Effector CD4-positive, alpha-beta T cell (primary cell): ENCODE measurements at regions not wholly inside any gene's neighbourhood (a gene's known extent, or its start where the extent isn't known, plus 50 kb on each side); places are given as distances from the start of the nearest gene placed in this dataset.

Experiments used
- DNase-seq: peaks from one replicate; pipeline ENCODE4 v3.0.0-alpha.2; 2020

DNA sequence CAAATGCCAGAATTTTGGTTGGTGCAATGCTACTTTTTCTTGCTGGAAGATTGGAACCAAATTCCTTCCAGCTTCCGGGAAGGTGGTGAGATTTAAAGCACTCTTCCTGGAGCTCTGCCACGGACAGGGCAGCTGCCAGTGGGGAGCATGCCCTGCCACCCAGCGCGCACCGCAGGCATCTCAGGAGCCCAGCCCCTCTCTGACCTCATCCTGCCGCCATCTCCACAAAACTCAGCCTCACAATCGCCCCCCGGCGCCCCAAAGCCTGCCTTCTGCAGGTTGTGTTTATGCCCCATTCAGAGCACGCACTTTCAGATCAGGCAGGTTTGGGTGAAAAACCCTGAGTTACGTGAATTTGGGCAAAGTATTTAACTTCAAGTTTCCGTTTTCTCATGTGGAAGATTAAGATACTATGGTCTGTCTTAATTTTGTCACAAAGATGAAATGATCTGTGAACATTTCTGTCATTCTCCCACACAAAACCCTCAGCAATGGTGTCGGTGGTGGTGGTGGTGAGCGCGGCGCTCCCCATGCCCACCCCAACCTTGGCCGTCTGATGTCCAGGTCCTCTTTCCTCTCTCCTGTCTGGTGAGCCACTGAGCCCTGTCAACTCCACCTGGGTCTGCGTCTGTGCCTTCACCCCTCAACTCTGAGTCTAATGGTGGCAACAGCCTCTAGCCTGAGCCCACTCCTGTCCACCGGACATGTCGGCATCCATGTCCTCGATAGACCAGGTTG is 282.8 kb upstream of the SALL3 start:
- DNase-seq = no peak

DNA sequence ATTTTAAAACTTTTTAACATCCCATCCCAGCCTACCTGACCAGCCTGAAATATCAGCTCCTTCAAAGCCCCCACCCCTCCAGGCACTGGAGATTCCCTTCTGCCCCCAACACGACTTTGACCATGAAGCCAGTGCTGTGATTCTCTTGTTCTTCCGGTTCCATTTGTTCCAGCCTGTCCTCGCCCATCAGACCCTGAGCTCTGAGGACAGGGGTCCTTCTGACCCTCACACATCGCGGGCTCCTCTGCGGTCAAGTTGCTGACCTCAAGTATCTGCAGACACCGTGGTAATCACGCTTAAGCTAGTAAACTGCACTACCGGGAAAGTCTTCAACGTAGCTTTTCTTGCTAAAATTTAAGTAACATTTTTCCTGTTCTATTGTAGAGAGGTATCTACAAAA is 282.2 kb upstream of the SALL3 start:
- no peak for DNase-seq

DNA sequence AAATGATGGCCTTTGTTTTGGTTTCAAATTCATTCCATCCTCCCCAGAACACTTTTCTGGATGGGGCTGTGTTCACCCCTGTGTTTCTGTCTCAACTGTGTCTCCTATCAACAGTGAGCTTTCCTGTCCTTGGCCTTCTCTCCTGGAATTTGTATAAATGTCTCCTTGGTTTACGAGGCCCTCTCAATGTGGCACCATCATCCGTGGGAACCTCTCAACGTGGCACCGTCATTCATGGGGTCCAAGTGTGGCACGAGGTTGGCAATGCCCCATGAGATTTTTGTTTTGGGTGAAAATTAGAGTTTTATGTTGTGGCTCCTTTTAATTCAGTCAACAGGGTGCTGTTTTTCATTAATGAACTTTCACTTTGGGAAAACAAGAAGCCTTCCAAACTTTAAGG is 280.7 kb upstream of the SALL3 start:
- no peak for DNase-seq

DNA sequence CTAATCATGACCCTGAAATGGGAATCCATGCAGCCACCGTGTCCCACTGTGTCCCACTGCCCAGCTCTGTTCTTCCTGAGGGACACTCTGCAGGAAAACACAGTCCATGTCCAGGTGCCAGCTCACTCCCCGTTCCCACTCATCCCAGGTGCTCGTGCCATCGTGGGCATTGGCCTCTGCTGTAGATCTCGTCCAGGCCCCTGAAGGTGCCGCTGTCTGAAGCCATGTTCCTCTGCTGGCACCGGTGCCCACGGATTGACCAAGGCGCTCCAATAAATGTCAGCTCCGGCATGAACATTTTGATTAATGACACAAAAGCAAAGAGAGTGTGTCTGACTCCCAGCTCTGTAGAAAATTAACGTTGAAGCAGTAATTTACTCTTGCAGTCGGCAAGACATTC is 280.1 kb upstream of the SALL3 start:
- DNase-seq = no peak

DNA sequence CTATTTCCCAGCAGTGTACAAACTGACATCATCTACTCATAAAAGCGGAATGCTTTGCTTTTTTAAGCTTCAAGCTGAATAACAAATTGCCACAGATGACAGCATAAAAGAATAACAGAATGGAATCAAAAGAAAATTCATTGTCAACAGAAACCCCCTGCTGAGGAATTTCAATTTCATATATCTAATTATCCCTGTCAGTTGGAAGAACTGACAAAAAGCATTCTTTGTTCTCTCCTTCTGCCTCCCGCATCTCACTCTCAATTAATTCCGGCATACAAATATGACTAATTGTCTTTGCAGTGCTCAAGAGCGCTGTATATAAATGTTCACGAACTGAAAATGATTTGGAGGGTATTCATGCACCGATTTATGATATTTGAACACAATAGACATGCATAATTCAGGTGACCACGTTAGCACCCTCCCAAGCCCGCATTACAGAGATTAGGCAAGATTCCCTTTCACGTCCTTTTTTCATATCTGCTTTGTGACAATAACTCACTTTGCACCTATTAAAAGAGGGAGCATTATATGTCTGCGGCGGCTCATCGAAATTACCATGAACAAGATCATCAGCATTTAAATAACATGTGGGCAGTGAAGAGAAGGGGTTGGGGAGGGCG is 277.7 kb upstream of the SALL3 start:
- DNase-seq = no peak

DNA sequence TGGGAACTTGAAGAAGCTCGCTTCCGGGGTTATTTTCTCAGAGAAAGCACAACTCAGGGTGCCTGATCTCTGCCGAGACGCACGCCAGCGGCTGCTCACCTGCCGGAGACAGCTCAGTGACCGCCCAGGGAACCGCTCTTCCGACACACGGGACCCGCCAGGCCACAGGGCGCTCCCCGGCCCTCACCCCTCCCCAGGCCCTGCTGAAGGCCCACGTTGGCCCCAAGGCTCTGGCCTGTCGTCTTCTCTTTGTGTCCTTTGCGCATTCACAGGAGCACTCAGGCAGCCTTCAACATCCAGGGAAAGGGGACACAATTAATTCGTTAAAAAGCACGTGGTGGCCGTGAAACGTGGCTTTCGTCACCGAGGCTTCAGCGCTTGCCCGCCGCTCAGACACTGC is 276.3 kb upstream of the SALL3 start:
- no peak for DNase-seq

DNA sequence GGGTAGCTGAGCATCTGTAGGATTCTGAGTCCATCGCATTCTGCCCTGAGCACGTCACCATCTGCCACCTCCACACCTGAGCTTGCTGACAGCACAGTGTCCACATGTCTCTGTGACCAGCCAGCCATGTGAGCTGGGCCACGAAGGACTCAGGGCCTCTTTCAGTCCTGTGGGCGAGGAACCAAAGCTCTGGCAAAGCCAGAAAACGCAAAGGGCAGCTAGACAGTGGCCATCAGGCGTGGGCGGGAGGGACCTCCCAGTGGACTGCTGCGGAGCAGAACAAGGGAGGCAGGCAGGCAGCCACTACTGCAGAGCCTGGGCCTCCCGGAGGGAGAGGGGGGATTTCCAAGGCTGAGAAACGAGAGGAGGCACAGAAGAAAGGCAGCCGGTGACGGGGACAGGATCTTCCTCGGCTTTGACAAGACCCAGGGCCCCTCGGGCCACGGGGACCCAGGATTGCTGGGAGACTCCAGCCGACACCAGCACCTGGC is 274.6 kb upstream of the SALL3 start:
- no peak for DNase-seq

DNA sequence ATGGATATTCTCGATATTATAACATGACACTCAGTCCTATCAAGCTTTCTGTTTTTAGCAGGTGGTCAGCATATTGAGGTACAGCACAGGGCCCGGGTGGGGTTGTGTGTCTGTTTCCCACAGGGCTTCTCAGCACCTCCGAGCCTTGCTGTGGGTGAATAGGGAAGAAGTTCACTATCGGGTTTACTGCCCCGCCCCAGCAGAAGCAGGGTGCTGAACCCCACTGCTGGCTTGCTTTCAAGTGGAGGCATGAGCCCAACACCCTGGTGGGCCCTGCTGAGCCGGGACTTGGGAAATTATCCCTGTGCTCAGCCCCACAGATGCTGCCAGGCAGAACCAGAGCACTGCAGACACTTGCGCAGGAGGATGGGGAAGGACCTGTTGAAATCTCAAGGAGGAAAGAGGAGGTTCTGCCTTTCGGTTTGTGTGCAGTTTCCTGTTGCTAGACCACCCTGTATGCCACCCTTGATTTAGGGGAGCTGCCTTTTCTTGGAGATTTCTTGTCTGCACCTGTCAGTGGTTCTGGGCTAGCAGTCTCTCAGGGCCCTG is 270.3 kb upstream of the SALL3 start:
- DNase-seq = no peak

DNA sequence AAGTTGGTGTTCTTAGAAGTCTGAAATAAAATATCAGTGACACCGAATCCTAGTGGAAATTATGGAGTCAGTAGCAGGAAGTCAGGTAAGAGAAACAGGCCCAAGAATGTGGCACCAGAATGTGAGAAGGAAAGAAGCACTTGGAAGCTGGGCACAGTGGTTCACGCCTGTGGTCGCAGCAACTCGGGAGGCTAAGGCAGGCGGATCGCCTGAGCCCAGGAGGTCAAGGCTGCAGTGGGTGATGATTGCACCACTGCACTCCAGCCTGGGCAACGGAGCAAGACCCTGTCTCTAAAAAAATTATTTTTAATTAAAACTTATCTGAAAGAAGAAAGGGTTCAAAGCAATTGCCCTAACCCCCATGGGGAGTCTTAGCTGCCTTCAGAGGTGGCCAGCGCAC is 268.3 kb upstream of the SALL3 start:
- no peak for DNase-seq

DNA sequence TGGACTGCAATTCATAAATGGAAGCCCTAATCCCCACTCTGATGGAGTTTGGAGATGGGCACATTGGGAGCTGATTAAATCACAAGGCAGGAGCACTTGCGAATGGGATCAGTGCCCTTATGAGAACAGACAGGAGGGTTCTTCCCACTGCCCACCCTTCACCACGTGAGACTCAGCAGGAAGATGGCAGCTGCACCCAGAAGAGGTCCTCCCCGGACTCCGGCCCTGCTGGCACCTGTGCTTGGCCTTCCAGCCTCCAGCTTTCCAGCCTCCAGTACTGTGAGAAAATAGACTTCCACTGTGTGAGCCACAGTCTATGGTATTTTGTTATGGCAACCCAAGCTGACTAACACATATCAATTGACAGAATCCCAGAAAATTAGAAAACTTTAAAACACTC is 267.6 kb upstream of the SALL3 start:
- DNase-seq = no peak

DNA sequence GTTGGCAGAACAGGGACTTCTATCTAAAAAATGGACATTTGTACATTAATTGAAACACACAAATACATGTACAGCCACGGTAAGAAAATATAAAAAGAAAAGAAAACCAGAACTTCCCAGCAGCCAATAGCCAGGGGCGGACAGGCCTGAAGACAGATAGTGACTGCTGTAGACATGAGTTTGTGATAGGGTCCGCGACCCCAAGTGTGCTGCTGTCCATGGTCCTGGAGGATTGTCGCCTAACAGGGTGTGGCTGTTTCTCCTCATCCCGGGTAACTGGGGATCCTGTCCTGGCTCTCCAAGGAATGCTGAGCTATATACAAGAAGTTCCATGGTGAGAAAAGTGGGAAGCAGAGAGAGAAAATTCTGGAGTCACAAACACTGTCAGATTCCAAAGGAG is 266.5 kb upstream of the SALL3 start:
- no peak for DNase-seq

DNA sequence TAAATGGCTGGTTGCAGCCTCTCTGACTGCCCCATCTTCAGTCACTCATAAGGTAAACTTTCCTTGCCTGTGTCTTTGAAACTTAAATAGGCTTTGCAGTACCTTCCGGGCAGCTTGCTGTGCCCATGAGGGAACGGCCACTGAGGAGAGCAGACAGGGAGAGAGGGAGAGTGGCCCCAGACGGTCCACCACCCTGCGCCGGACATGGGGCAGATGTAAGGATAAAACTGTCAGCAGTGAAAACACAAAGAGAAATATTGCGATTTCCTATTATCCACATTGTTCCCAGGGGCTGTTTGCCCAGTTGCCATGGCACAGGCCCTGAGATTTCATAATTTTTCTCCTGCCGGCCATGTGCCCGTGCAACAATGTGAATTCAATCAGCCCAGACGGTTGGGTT is 265.9 kb upstream of the SALL3 start:
- DNase-seq = no peak

DNA sequence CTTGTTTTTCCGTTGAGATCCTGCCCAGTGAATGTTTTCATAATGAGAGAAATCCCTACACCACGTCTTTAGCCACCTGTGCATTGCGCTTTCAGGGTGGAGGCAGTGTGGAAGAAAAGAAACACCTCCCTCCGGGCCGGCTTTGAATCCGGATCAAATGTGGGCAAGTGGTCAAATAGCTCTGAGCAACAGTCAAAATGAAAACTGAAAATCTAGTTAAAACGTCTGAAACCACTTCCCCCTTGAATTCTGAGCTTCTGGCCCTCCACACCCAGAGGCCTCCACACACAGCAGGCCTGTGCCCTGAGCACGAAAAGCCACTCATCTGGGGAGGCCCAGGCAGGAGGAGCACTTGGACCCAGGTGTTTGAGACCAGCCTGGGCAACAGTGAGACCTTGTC is 263.6 kb upstream of the SALL3 start:
- DNase-seq = no peak

DNA sequence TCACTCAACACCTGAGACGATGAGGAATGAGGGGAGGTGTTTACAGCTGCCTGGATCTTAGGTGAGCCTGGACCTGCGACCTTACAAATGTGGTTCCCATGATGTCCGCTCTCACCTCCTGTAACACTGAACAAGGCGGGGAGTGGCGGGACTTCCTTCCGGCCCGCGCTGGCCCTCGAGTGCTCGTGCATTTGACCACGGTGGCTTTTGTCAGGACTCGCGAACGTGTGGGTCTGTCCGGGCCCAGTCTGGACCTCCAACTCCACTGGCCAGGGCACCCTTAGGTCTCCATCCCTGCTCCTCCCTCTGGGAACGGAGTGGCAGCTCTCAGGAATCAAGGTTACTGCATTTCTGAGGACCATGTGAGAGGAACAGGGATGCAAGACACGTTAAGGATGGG is 263.0 kb upstream of the SALL3 start:
- DNase-seq = no peak

DNA sequence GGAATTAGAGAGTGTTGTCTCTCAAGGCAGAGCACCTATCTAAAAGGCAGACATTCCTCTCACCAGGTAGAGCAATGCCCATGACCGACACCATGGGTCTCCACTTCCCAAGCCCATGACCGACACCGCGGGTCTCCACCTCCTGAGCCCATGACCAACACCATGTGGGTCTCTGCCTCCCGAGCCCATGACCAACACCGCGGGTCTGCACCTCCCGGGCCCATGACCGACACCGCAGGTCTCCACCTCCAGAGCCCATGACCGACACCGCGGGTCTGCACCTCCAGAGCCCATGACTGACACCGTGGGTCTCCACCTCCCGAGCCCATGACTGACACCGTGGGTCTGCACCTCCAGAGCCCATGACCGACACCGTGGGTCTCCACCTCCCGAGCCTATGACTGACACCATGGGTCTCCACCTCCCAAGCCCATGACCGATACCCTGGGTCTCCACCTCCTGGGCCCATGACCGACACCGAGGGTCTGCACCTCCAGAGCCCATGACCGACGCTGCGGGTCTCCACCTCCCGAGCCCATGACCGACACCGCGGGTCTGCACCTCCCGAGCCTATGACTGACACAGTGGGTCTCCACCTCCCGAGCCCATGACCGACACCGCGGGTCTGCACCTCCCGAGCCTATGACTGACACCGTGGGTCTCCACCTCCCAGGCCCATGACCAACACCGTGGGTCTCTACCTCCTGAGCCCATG is 262.4 kb upstream of the SALL3 start:
- DNase-seq = no peak

DNA sequence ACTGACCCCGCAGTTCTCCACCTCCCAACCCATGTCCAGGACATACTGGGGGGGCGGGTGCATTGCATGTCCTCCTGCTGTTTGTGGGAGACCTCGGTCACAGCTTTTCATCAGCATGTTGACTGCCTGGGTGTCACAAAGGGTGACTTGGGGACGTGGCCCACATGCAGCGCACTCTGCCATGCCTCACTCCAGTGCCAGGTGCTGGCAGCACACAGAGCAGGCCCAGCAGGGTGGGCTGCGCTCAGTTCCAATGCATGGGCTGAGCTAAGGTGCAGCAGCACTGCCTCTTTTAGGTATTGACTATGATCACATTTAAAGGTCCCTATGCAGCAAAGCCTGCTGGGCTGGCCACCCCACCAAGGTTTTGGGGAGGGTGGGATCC is 261.9 kb upstream of the SALL3 start:
- no peak for DNase-seq

DNA sequence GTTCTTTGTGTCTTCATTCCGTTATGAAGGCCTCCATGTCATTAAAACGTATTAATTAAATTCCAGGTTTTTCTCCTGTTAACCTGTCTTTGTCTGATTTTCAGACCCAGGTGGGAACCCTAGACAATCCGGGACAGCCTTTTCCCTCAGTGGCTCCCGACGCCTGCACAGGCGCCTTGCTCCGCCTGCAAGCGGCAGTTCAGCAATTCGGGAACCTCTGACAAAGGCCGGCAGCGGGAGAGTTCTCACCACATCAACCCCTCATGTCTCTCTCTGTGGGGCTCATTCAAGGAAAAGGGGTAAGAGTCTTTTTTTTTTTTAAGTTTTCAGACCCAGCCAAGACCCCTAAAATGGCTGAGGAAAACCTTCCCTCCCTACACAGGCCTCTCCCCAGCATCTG is 259.8 kb upstream of the SALL3 start:
- DNase-seq = no peak

DNA sequence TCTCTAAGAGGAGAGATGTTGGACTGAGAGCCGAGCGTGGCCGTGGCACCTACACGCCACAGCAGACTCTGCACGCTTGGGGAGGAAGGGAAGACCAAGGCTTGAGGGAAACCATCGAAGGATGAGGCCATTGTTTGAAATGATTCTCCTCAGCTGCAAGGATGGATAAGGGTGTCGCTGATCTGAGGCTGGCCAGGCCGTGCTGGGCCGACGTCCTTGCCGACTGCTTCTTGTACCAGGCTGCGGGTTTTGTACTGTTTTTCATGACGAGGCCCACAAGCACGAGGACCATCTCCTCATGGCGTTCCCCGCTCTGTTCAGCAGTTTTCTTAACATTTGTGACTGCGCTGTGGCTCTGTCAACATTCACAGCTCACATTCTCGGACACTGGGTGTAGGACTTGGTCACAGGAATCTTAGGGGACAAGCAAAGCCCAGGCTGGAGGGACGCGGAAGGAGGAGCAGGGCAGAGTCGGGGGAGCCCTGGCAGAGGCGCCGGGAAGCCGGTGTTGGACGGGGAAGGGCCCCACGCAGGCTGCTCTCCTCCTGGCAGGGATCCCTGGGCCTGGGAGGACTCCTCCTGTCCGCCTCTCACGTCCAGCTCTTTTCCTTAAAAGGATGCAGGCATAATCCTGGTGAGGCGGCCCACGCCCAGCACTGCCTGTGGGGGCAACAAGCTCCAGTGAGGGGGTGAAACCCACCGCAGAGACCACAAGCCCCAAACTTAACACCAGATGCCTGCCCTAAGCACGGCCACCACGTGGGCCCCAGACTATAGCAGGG is 259.0 kb upstream of the SALL3 start:
- no peak for DNase-seq

DNA sequence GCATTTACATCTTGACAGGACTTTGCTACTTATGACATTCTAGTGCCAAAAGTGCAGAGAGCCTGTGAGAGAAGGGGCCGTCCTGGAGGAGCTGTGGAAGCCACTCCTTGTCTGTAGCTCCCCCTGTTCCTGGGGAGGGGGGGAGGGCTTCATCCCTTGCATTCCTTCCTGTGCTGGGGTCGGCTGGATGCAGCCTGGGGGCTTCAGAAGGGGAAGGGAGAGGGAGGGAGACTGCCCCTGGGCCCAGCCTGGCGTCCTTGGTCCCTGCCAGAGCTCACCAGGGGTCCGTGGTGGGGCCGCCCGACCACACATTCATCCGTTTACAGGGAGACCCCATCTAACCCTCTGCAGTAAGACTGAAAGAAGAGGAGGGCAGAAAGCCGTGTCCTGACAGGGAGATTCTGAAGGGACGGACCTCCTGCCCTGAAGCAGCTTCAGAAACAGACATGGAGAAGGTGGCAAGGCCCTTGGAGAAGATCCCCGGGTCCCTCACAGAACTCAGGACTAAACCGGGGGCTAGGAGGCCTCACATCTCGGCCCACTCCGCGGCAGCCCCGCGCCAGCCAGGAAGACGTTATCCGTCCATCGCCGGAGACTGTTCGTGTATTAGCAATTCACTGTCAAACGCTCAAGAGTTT is 258.3 kb upstream of the SALL3 start:
- no peak for DNase-seq

DNA sequence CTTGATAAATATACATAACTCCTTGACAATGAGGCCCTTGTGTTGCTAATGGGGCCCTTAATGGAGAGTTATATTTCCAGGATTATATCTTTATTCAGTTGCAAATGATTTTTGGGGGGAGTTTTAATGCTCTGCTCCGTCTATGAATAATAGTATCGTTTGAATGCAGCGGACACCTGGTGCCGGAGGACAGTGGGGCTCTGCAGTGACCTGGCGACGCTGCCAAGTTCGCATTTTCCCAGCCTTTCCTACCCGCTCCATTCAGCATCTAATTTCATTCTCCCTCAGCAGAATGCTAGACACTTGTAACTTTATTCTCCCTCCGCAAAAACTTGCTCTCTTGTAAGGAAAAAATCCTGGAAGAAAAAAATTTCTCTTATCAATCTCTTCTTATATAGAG is 257.6 kb upstream of the SALL3 start:
- DNase-seq = no peak

DNA sequence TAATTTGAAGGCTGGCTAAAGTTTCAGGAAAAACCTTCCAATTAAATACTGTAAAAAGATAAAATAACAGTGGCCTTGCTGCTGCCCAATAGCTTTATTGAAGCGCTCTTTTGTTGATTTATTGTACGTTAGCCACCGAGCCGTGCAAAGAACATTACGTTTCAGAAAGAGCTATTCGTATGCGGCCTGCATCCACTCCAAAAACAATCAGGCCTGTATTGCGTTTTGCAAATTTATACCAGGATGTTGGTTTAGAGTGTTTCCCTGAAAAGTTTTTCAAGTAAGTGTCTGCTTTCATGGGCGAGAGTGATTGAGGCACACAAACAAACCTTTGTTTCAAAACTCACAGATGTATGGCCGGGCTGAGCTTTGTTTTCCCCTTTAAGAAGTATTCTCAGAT is 257.2 kb upstream of the SALL3 start:
- no peak for DNase-seq

DNA sequence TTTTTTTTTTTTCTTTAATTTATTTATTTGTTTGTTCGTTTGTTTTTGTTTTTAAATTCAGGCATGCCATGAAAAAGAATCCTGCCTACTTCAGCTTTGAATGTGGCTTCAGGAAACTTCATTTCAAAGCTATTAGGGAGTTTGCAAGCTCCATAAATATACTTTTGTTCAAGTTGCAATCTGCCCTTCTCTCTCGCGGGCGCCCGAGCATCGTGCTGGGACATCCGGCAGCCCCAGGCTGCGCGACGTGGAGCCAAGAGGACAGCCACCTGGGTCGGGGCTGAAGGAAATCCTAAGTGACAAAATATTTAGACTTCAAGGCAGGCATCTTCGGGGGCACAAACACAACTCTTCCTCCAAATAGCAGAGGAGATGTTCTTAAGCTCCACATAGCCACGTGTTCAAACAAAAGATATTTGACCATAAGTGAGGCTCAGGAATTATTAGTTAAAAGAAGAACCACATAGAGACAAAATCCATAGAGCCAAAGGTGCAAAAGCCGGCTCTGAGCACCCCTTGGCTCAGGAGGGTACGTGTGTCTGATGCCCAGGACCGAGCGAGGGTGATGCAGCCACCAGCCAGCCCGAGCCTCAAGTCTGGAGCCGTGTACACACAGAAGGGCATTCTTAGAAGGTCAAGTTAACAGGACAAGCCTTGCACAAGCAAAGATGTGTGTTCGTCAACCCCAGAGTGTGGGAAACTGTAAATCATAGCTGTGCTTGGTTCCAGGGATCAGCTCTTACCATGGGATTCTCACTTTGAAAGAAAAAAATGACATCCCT is 256.5 kb upstream of the SALL3 start:
- no peak for DNase-seq
